ENCODE measurements at regions not wholly inside any gene's neighbourhood (a gene's known extent, or its start where the extent isn't known, plus 50 kb on each side); places are given as distances from the start of the nearest gene placed in this dataset.

GRCh38 chr17:72403713-72404209 lies 282.9 kb downstream of the SOX9 start:
- in situ Hi-C loops (cut with HindIII; ENCODE audit: low pct_ligation_motif_present, low sequenced_read_pairs) = no loop called here
- peaks cover 15% of the 10 kb centered on the region for H3K36me3 ChIP-seq (replicated peaks)
- no peak for DNase-seq
- H3K4me3 ChIP-seq (ENCODE audit: low read depth, low read length) = no peak overlapping the region
- H3K27me3 ChIP-seq (replicated peaks) = no peaks in the 10 kb centered on the region
- no peak for TF ChIP-seq CTCF (IDR thresholded peaks at IDR 0.05; ENCODE audit: low read depth, low read length, missing control alignments)
- no peak overlapping the region for H3K27ac ChIP-seq

GRCh38 chr17:72404872-72405271 lies 284.1 kb downstream of the SOX9 start:
- in situ Hi-C loops (cut with HindIII; ENCODE audit: low pct_ligation_motif_present, low sequenced_read_pairs) = no loop called here

GRCh38 chr17:72405662-72406230 lies 284.9 kb downstream of the SOX9 start:
- DNase-seq = no peak
- peaks cover 15% of the 10 kb centered on the region for H3K36me3 ChIP-seq (replicated peaks)
- in situ Hi-C loops (cut with HindIII; ENCODE audit: low pct_ligation_motif_present, low sequenced_read_pairs) = no loop called here
- no peak overlapping the region for H3K27ac ChIP-seq
- TF ChIP-seq CTCF (IDR thresholded peaks at IDR 0.05; ENCODE audit: low read depth, low read length, missing control alignments) = no peak
- no peak overlapping the region for H3K4me3 ChIP-seq (ENCODE audit: low read depth, low read length)
- H3K27me3 ChIP-seq (replicated peaks) = no peaks in the 10 kb centered on the region

More at GRCh38 chr17:72404872-72405271, 284.1 kb downstream of the SOX9 start:
- no peak overlapping the region for H3K4me3 ChIP-seq (ENCODE audit: low read depth, low read length)
- peaks cover 15% of the 10 kb centered on the region for H3K36me3 ChIP-seq (replicated peaks)
- DNase-seq = peak; percentile 50
- H3K27ac ChIP-seq = no peak overlapping the region
- H3K27me3 ChIP-seq (replicated peaks) = no peaks in the 10 kb centered on the region
- TF ChIP-seq CTCF (IDR thresholded peaks at IDR 0.05; ENCODE audit: low read depth, low read length, missing control alignments) = no peak

GRCh38 chr17:72406498-72406897 lies 285.7 kb downstream of the SOX9 start:
- in situ Hi-C loops (cut with HindIII; ENCODE audit: low pct_ligation_motif_present, low sequenced_read_pairs) = no loop called here
- no peak for DNase-seq
- Histone ChIP-seq H3K4me3 (ENCODE audit: low read depth, low read length) (no peak overlapping the region), H3K27me3 (replicated peaks) (no peaks in the 10 kb centered on the region), H3K36me3 (replicated peaks) (peaks cover 15% of the 10 kb centered on the region), H3K27ac (no peak overlapping the region)
- TF ChIP-seq CTCF (IDR thresholded peaks at IDR 0.05; ENCODE audit: low read depth, low read length, missing control alignments) = no peak

- H3K36me3 ChIP-seq (replicated peaks) = peaks cover 14% of the 10 kb centered on the region
- DNase-seq = peak; percentile 96
- no peak for TF ChIP-seq CTCF (IDR thresholded peaks at IDR 0.05; ENCODE audit: low read depth, low read length, missing control alignments)
- peak overlapping the region; percentile 80 for H3K27ac ChIP-seq
- H3K27me3 ChIP-seq (replicated peaks) = no peaks in the 10 kb centered on the region
- in situ Hi-C loops (cut with HindIII; ENCODE audit: low pct_ligation_motif_present, low sequenced_read_pairs) = no loop called here
- H3K4me3 ChIP-seq (ENCODE audit: low read depth, low read length) = no peak overlapping the region
Measured at GRCh38 chr17:72407336-72407909, 286.6 kb downstream of the SOX9 start.

All from brain microvascular endothelial cell (primary cell).